GM18519 (cell line): ENCODE measurements at regions not wholly inside any gene's neighbourhood (a gene's known extent, or its start where the extent isn't known, plus 50 kb on each side); places are given as distances from the start of the nearest gene placed in this dataset.
"Not testable (repeated sequence)": the region's sequence is repeated elsewhere in the genome, so short reads cannot be mapped to it uniquely, and the experiment has no call there.

Experiments used
- ATAC-seq: cut with Tn5 transposase; IDR thresholded peaks from one replicate; pipeline ENCODE4 v1.9.1; 2021; ENCODE audit warnings: mild to moderate bottlenecking, moderate library complexity; ENCODE audit not compliant: unreplicated experiment, low FRiP score

- ATAC-seq, result not testable (repeated sequence)
These were observed 103.3 kb upstream of the SALL1 start for GRCh38 chr16:51254390-51254789.

GRCh38 chr16:51248217-51248616 is 97.1 kb upstream of the SALL1 start:
- ATAC-seq, result no peak

GRCh38 chr16:51245658-51245995 is 94.6 kb upstream of the SALL1 start:
- ATAC-seq, result no peak

- ATAC-seq, result no peak
These were observed 94.0 kb upstream of the SALL1 start for GRCh38 chr16:51244887-51245657.

- ATAC-seq, result no peak
These were observed 92.9 kb upstream of the SALL1 start for GRCh38 chr16:51243936-51244436.

GRCh38 chr16:51242296-51242994 is 91.4 kb upstream of the SALL1 start:
- no peak for ATAC-seq

GRCh38 chr16:51239196-51239595 is 88.1 kb upstream of the SALL1 start:
- no peak for ATAC-seq

- no peak for ATAC-seq
These were observed 86.8 kb upstream of the SALL1 start for GRCh38 chr16:51237861-51238378.

- ATAC-seq, result no peak
These were observed 86.1 kb upstream of the SALL1 start for GRCh38 chr16:51237207-51237606.

GRCh38 chr16:51236583-51236982 is 85.5 kb upstream of the SALL1 start:
- ATAC-seq, result no peak

- no peak for ATAC-seq
These were observed 80.6 kb upstream of the SALL1 start for GRCh38 chr16:51231702-51232101.

- not testable (repeated sequence) for ATAC-seq
These were observed 79.0 kb upstream of the SALL1 start for GRCh38 chr16:51230035-51230434.

- ATAC-seq, result no peak
These were observed 77.1 kb upstream of the SALL1 start for GRCh38 chr16:51228097-51228659.

- ATAC-seq, result no peak
These were observed 74.8 kb upstream of the SALL1 start for GRCh38 chr16:51225878-51226277.

GRCh38 chr16:51224317-51224716 is 73.2 kb upstream of the SALL1 start:
- ATAC-seq, result no peak

GRCh38 chr16:51222016-51222415 is 70.9 kb upstream of the SALL1 start:
- ATAC-seq, result no peak

- no peak for ATAC-seq
These were observed 60.1 kb upstream of the SALL1 start for GRCh38 chr16:51211148-51211547.

- ATAC-seq, result no peak
These were observed 59.0 kb upstream of the SALL1 start for GRCh38 chr16:51210087-51210486.

- no peak for ATAC-seq
These were observed 50.5 kb upstream of the SALL1 start for GRCh38 chr16:51201604-51202003.
